SK-N-MC (cell line): ENCODE measurements at regions not wholly inside any gene's neighbourhood (a gene's known extent, or its start where the extent isn't known, plus 50 kb on each side); places are given as distances from the start of the nearest gene placed in this dataset.

ENCODE experiments used
- EZH2 ChIP-seq: fragments of 200-600 bp; sonication (generic); IDR thresholded peaks from one replicate; pipeline ENCODE4 v1.6.1; 2017; ENCODE audit warnings: antibody characterized with exemption
- POLR2AphosphoS5 ChIP-seq: IDR thresholded peaks from 2 replicates; pipeline ENCODE4 v1.6.1; 2012; ENCODE audit warnings: mild to moderate bottlenecking, low read depth, low read length, borderline replicate concordance

GRCh38 chr20:58056921-58057686 lies 171.3 kb downstream of the ANKRD60 start:
- TF ChIP-seq POLR2AphosphoS5: no peak
- TF ChIP-seq EZH2: no peak
